CMK (cell line): ENCODE measurements at regions not wholly inside any gene's neighbourhood (a gene's known extent, or its start where the extent isn't known, plus 50 kb on each side); places are given as distances from the start of the nearest gene placed in this dataset.

Experiments
- DNase-seq: peaks from one replicate; pipeline ENCODE4 v3.0.0-alpha.2; 2010; ENCODE audit warnings: low read depth

DNA sequence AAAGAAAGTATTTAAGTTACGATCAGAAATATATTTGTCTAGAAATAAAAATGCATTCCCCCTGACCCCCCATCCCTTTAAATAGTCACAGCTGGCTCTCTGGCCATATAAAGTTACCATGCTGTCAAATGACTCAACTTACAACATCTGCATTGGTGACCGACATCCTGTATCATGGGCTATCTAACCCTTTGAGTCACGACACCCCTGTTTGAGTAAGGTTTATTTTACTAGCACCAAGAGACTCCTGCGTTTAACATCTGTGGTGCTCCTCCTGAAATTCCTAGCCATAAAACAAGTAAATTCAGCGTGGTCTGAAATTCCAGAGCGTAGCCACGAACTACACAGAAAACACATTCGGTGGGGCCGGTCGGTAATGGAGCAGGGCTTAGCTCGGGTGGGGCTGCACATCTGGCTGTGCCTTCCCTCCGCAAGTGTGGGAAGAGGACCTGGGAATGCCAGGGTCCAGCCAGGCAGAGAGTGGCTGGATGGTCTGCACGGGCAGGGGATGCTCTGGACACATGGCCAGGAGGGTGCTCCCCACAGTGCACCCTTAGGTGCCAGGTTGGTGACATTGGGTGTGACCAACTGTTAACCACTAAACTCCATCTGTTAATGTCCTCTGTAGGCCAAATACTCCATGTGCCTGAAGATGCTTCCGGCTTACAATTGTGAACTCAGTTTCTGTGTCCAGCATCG lies 53.0 kb upstream of the CLDN14 start:
- no peak for DNase-seq

DNA sequence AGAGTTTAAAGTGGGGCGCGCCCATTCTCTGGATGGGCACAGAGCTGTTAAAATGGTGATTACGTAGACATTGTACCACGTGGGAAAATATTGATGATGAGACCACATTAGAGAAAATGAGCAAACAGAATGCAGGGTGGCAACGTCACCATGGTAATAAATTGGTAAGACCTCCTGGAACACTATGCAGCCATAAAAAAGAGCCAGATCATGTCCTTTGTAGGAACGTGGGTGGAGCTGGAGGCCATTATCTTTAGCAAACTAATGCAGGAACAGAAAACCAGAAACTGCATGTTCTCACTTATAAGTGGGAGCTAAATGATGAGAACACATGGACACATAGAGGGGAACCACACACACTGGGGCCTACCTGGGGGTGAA lies 53.5 kb upstream of the CLDN14 start:
- DNase-seq = no peak

DNA sequence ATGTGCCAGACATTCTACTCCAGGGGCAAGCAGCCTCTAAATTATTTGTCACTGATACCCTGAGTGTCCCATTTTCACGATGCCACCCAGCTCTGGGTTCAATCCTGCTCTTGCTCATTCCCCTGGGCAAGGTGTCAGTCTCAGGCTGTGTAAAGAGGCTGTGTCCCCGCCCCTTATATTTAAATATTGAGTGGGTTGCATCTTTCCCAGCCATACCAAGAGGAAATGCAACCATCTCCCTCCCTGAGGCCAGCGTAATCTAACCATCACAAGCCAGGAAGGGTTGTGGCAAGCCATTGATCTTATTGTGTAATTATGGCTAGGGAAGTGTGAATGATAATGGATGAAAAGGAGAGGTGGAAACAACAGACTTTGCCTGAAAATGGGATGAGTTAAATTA lies 54.7 kb upstream of the CLDN14 start:
- no peak for DNase-seq

DNA sequence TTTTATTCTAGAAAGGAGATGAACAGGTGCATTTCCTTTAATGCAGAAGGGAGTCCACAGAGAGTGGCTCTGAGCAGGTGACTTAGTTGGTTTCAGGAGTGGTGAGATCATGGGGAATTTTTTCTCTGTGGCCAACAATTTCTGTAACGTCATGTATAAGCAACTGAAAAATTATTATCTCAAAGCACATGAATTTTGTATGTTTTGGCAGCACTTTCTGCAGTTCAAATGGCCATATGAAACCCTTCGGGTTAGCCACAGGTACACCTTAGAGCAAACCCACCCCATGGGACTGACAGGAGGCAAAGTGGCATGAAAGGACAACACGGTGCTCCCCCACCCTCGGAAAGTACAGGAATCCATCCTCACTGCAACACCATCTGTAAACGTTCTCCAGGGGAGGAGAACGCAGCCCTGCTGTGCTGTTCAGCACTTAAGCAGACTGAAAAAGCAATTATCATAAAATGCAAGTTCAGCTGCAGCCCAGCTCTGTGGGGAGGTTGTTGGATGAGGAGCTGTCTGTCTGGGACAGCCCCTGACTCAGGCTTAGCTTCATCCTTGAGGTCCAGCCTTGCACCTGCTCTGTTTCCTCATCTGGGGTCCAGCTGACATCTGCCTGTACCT lies 55.8 kb upstream of the CLDN14 start:
- DNase-seq = no peak

DNA sequence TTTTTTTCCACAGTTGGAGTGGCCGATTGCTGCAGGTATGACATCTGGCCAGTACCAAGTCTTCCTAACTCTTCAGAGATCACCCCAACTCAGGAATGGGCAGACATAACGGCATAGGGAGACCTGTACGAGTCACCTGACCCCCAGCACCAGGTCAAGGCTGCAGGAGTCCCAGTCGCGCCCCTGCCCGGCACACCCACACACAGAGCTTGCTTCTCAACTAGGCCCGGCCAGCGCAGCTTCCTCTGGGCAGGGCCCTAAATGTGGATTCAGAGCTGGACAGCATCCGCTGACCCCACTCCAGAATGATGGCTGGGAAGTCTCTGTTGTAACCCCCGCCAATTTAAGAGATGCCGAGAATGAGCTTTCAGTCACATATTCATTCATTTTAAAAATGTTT lies 58.8 kb upstream of the CLDN14 start:
- DNase-seq = no peak

GRCh38 chr21:36539434-36540150 lies 59.7 kb upstream of the CLDN14 start:
- DNase-seq = no peak

DNA sequence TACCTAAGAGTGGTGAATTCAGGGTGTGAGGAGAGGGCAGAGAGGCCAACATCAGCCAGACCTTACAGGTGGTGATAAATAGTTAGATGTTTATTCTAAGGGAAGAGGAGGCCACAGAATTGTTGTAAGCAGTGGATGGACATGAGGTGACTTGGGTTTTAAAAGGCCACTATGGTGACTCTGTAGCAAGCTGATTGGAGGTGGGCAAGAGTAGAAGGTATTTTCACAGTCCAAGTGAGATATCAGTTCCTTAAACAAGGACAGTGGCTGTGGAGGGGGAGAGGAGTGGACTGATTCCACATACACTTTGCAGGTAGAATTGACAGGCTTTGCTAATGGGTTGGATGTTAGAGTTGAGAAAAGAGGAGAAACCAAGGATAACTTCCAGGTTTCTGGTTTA lies 60.8 kb upstream of the CLDN14 start:
- DNase-seq = no peak

- DNase-seq = no peak
These were observed 61.8 kb upstream of the CLDN14 start for GRCh38 chr21:36541721-36542139.

DNA sequence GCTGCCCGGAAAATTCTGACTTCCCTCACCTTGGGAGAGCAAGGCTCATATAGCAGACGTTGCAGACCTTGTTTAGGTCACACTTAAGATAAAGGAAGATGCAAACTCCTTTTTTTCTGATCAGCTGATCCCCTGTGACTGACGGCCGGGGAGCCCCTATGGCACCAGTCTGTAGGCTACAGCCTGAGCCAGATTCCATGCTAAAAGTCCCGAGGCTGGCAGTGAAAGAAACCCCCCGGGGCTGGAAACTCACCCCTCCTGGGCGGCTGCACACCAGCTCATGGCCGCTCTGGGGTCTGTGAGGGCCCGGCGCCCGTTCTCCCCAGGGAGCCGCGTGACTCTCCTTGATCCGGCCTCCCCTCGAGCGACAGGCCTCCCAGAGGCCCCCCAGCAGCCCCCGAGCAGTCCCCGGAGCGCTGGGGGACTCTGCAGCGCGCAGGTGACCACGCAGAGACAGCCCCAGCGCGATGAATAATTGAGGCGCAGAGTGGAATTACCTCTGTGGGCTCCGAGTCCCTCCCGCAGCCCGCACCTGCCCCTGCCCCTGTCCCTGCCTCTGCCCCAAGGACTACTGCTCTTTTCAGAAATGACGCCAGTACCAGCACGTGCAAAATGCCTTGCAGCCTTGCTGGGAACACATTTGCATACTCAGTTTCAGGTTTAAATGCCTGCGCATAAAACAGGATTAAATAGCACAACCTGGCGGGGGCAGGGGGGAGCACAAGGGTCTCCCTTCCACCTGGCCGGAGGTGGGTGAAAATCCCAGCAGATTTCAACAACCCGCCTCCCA lies 62.6 kb upstream of the CLDN14 start:
- DNase-seq = no peak

GRCh38 chr21:36543924-36544323 lies 64.0 kb upstream of the CLDN14 start:
- DNase-seq = no peak

GRCh38 chr21:36544545-36544944 lies 64.6 kb upstream of the CLDN14 start:
- DNase-seq = no peak

- no peak for DNase-seq
These were observed 66.0 kb upstream of the CLDN14 start for GRCh38 chr21:36545776-36546511.

DNA sequence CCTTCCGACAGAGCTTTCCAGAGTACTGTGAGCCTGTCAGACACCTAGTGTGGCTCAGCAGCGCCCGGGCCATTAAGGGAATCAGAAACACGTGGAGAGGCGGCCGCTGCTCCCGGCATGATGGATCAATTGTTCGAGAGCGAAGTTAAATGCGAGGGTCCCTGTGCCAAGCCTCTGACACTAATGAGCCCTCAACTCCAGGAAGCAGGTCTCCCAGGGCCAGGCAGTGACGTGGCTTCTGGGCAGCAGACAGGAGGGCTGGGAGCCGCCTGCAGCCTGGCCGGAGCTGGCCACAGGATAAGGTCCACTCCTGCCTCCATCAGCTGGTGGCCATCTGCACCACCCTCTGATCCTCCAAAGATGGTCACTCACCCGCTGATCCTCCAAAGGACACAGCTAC lies 67.5 kb upstream of the CLDN14 start:
- no peak for DNase-seq

DNA sequence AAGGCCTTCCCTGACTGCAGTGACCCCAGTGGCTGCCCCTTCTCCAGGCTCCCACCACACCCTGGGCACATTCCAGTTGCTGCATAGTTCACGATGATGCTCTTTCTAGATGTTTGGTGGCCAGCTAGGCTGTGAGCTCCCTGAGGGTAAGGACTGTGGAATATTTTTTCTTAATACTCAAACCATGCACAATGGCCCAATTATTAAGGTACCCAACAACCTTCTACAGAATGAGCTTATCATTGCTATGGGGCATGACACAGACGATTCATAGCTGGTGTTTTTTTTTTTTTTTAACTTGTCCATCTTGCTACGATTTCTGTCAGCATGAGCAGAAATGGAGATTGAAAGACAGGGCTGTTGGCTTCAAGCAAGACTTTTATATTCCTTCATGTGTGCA lies 68.9 kb upstream of the CLDN14 start:
- DNase-seq = no peak

- no peak for DNase-seq
These were observed 69.5 kb upstream of the CLDN14 start for GRCh38 chr21:36549470-36549869.

DNA sequence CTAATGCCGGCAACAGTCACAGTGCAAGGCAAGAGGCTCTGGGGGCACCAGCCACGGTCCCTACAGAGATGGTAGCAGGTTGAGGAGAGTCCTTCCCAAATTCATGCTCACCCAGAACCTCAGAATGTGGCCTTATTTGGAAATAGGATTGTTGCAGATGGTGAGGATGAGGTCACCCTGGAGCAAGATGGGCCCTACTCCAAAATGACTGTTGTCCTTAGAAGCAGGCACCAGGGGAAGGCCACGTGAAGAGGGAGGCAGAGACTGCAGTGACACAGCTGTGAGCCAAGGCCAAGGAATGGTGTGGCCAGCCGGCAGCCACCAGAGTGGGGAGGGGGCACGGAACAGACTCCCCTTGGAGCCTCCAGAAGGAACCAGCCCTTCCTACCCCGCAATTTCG lies 70.8 kb upstream of the CLDN14 start:
- no peak for DNase-seq

DNA sequence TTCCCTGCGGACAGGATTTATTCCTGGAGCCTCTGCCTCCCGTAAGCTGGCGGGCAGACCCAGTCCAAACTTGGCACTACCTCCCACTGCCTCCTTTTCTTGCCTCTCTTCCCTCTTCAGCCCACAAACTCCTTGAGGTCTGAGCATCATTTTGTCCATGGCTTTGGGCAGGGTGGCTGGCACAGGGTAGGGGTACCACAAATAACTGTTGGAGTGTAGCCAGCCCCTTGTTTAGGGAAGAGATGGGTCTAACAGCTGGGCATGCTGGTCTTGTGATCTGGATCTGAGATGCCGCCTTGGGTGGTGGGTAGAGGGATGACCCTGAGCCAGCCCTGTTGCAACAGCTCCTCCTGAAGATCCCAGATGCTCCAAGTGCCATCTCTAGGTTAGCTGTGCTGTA lies 71.4 kb upstream of the CLDN14 start:
- DNase-seq = no peak

DNA sequence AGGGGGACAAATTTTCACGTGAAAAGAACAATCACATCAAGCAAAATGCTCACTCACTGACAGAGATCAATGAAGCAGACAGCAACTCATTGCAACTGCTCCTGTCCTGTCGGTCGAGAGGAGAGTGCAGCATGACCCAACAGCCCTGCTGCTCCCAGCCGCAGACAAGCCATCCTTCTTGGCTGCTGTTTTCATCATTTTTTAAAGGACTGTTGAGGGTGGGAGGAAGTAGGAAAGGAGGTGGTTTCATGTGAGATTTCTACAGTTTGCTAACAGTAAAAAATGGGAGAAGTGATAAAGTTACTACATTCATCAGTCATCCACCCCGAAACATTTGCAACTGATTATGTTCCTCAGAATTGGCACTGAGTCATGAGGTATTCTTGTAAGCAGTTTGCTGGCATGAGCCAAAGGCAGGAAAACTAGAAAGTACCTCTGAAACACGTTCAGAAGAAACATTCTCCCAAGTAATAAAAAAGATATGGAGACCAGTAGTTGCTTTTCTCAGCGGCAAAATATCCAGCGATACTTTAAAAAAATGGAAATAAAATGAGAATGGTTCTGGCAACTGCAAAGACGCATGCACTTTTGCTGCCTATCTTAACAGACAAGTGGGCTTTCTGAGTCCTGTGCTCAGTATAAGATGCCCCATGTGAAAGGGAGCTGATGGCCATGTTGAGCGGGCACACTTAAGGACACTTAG lies 72.0 kb upstream of the CLDN14 start:
- no peak for DNase-seq

GRCh38 chr21:36552434-36552785 lies 72.5 kb upstream of the CLDN14 start:
- no peak for DNase-seq

DNA sequence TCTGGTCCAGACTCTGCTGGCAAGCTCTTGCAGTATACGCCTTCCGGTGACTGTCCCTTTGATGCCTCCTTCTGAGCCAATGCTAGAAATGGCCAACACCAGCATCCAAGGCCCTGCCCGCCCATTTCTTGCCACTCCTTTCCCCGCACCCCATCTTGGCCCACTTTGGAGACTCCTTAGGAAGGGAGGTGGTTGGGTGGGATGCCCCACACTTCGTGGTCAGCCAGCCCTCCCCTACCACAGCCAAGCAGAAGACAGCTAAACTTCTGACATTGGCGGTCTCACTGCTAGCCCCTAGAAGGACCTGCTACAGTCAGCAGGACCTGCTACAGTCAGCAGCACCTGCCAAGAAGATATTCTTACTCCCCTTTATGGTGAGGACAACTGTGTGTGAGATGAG lies 73.5 kb upstream of the CLDN14 start:
- DNase-seq = no peak

DNA sequence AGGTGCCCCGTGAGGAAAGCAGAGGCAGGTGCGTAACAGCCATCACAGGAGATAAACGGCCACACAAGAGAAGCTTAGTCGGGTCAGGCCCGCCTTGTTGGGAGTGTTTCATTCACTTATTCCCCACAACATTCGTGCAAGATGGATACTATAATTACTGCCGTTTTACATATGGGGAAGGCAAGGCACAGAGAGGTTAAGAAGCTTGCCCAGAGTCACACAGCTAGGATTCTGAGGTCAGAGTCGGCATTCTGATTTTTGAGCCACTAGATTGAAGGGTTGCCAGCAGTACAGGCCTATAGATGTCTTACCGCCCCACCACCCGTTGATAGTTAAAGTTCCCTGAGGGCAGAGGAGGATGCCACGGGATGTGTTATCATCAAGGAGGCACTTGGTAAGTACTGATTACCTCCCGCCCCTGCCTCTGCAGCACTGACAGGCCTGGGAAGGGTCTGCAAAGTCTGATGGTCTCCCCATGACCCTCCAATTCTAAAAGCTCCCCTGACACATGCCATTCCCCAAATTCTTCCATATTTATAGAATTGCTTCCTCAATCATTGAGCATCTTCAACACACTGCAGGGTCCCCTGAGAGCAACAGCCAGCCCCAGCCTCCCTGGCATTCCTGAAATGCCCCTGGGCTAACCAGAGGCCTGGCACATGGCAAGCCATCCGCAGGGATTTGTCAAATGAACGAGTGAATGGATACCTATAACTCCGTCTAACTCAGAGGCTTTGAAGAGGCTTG lies 74.7 kb upstream of the CLDN14 start:
- DNase-seq = no peak
